NAMALWA (cell line): ENCODE measurements at regions not wholly inside any gene's neighbourhood (a gene's known extent, or its start where the extent isn't known, plus 50 kb on each side); places are given as distances from the start of the nearest gene placed in this dataset.

Experiments used
- DNase-seq: peaks from one replicate; pipeline ENCODE4 v3.0.0-alpha.2; 2015; ENCODE audit warnings: low spot score

DNA sequence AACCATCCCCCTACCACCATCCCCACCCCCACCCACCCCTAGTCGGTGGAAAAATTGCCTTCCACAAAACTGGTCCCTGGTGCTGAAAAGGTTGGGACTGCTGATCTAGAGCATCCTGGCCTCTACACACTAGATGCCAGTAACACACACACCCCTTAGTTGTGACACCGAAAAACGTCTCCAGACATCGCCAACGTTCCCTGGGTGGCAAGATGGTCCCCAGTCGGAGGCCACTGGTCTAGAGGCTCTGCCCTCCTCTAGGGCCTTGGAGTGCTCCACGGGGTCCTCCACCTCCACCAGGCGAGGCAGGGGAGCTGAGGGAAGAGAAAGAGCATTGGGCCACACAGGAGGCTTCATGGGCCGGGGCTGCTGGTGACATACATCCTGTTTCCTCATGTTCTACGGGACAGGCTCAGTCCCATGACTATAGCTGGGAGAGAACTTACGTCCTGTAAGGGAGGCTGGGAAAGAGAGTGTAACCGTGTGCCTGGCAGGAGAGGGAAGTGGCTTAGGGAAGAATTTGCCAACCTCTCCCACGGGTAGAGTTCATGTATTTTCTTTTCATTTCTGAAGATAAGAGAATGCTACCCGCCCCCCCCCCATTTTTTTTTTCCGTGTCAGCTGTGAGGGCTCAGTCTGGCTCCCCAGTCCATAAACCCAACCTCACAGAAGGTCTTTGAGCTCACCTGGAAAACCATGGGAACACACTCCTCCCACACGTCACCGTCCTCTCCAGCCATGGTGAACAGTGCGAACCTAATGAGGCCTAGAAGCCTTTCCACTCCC, 132.7 kb upstream of the MYCN start:
- DNase-seq = no peak

DNA sequence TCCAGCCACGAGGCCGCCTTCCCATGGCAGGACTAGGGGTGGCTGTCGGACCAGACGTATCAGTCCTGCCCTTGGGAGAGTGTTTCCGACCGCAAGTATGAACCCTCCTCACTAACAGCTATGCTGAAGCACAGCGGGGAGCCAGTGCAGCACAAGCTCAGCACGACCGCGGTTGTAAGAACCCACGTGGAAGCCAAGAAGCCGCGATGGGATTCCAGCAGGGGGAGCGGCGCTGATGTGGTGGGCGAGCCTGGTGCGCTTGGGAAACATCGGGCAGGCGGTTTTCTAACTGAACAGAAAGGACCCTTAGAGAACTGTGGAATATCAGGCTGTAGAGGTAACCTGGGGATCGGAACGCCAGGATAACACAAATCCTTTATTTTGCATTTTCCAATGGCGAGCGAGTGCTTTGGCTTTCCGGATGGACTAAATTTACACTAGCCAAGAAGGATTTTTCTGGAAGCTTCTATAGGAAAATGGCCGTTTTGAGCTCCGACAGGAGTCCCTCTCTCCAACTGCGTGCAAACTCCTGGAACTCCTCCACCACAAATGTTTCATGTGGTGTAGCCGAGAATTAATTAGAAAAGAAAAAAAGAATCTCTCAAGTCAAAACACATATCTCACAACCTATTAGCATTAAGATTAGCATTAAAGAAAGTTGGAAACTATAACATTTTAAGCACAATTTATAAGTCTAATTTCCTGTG, 132.0 kb upstream of the MYCN start:
- no peak for DNase-seq

DNA sequence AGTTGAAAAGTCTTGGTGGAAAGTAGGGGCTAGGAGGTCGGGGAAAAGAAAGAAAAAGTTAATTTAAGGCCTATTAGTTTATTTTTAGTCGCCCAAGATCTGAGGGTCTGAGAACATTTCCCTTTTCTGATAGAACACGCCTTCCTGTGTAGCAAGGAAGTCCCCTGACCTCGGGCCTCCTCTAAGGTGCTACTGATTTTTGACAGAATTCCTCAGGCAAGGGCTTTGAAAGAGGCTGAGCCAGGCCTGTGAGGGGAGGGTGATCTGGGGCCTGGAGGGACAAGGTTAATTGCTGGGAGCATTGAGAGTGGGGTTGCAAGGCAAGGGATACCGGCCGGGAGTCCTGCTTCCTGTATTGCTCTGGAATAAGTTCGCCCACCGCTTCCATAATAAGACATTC, 131.4 kb upstream of the MYCN start:
- DNase-seq = no peak

DNA sequence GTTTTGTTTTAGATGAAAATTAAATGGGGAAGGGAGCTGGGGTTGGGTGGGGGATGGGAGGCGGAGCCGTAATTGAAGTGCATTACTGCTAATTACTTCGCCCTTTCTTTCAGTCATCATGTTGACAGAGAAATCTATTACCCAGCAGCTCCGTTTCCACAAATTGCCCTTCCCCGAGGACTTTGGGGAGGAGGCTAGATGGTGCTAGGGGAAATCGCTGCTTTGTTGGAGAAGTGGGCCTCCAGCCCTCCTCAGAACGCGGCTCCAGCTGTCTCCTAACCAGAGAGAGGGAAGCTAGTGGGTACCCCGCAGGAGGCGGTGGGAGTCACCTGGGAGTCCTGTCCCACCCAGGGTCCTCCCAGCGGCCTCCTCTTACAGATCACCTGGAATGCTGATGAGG, 130.9 kb upstream of the MYCN start:
- no peak for DNase-seq

DNA sequence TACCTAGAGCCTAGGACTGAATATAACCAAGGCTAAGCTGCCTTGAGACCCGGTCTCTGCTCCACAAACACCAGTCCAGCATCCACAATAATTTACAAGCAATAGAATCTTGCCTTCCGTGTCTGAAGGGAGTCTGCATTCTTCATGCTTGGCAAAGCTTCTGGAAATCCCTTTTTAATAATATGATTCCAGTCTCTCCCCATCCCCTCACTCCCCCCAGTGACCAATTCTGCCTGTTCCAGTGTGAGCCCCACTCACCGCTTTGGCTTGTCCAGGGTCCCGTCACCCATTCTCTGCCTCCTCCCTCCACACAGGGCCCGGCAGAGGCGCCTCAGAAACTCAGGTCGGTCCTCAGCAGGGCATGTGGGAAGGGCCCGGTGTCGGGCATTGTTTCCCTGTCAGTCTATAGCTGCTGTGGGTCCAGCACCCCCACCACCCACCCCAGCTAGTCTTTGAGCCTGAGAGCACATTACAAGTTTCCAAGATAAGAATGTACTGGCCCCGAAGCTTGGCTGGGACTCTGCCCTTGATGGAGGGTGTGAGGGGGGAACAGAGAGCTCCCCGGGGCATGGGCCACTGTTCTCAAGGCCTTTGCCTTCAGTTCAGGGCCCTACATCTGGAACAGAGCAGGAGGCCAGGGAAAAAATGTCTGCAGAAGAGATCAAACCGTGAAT, 129.7 kb upstream of the MYCN start:
- DNase-seq = no peak

DNA sequence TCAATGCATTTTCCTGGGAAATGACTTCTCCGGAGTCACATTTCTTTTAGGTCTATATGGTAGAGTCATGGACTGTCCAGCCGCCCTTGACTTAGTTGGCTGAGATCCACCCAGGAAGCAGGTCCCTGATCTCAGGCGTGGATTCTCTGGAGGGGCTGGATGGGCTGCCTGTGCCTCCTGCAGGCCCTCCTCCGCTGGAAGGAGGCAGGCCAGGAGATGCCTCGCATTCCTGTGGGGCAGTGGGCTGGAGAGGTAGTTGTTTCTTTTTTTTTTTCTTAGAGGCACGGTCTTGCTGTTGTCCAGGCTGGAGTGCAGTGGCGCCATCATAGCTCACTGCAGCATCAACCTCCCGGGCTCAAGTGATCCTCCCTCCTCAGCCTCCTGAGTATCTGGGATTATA, 129.0 kb upstream of the MYCN start:
- DNase-seq = no peak

DNA sequence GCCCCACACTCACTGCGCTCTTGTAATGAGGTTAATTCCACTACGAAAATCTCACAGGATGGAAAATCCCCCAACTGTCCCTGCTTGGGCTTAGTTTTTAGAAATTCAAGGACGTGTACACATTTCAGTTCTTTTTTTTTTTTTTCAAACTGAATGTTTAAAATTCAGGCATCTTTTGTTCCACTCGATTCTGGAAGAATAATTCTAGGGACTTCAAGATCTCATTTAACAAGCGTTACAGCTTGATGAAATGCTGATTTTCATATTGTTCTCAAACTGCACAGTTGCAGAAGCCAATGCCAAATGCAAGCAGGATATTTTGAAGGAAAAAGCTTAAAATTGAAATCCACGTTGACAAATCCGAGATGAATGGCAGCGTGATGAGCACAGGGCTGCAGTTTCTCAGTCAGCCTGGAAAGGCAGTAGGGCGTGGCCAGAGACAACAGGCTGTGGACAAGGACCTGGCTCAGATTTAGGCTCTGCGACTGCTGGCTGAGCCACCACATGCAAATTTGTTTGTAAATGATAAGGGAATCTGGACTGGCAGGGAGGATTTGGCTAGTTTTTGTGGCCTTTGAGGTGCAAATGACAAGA, 128.1 kb upstream of the MYCN start:
- no peak for DNase-seq

DNA sequence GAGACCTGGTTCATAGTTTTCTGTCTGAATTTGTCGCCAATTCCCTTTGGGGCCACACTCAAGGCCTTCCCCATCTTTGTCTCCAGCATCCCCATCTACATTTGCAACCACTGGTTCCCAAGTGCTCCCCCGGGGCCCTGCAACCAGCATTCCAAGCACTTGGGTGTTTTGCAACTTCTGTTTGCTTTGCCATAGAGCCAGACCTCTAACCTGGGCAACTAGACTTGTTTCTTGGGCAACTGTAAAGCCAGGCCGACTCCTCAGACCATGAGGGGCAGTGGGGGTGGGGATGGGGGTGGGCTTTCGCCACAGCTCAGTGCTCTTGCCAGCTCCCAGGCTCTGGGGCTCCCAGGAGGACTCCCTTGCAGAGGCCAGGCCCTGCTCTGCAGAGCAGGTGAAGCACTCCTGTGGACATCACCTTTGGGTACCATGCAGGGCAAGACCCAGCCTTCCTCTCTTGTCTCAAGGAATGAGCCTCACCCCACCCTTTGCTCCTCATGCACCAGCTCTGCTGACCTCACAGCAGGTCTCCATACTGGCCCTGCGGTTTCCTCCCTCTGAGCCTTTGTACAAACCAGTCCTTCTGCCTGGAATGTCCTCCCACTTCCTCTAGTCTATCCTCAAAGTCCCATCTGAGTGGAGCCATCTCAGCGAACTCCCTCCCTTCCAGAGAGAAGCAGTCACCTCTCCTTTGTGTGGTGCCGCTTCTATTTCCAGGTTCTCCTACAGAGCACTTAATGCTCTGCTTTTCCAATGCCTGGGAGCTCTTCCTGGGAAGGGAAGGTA, 126.7 kb upstream of the MYCN start:
- no peak for DNase-seq

DNA sequence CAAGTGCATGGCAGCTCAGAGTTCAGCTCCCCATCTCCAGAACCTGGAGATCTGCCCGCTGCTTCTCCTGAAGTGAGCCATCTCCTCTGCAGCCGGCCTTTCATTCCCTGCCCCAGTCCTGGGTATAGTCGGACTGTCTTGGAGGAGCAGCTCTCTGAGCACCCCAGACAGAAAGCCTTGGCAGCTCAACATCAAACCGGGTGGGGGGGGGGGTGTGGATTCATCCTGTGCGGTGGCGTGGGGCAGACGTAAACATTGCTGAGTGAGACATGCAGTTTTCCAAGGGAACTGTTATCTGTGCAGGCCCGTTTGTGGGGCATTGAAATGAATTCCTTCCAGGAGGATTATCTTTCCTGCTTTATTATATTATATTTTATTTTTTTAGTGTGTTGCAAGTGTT, 125.9 kb upstream of the MYCN start:
- no peak for DNase-seq

DNA sequence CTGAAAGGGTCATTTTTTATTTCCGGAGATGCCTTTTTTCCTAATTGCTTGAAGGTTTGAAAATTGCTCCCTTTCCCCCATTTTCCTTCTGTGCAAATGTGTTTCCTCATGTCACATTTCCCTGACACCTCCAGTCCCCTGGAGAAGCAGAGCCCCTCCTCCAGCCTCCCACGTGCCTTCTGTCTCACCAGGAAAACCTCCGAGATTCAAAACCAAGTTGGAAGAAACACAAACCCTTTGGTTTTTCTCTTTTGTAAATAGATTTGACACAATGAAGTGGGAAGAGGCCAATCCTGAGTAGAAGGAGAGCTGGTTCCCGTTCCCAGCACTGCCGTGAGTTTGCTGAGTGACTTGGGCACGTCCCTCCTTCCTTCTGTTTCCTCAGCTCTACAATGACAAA, 125.4 kb upstream of the MYCN start:
- no peak for DNase-seq

DNA sequence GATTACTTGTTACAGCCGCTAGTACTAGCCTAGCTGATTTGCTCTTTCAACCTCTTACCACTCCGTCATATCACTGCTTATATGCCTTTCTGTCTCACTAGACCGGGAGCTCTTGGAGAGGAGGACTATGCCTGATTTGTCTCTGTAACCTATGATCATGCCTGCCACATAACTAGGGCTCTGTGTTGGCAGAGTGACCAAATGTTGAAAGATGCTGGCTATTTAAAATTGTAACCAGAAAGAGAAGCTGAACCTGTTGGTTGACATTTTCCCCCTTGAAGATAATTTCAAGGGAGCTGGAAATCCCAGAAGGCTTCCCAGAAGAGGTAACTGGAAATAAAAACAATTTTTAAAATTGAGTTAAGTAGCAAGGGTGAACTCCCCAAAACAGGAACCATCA, 124.1 kb upstream of the MYCN start:
- no peak for DNase-seq

DNA sequence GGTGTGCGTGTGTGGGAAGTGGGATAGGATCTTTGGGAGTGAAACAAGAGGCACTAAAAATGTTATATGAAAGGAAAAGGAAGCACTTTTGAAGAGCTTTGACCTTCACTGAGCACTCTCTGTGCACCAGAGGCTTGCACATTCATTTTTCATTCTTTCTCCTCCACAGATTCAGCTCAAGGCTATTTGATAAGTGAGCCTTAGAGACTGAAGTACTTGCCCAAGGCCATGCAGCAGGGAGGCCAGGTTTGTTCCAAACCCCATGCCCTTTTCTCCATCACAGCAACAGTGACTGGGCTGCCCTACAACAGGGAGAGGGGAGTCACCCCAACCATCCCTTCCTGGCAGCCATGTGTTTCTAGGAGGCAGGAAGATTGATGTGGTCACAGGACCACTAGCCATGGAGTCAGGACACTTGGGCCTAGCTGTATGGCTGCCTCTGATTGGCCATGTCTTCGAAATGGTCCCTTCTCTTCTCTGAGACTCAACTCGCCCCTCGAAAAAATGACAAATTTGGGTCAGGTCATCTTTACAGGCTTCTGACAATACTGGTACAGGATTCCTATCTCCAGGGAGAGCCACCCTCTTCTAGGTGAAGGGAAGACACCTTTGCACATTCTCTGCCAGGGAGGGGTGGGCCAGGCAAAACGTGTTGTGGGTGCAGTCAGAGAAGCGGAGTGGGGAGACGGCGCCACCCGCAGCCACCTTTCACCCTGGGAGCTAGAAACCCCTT, 123.5 kb upstream of the MYCN start:
- no peak for DNase-seq

DNA sequence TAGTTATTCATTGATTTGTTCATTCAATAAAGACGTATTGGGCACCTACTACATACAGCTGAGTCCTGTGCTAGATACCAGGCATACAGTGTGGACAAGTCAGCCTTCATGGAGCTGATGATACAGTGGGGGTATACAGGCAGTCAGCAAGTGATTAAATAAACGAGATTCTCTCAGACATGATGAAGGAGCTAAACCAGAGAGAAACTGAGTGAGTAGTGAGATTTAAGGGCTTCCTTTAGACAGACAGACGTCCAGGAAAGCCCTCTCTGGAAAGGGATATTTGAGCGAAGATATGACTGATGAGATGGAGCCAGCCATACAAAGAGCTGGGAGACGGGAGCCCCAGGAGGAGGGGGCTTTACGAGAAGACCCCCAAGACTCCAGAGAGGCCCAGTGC, 122.6 kb upstream of the MYCN start:
- no peak for DNase-seq

DNA sequence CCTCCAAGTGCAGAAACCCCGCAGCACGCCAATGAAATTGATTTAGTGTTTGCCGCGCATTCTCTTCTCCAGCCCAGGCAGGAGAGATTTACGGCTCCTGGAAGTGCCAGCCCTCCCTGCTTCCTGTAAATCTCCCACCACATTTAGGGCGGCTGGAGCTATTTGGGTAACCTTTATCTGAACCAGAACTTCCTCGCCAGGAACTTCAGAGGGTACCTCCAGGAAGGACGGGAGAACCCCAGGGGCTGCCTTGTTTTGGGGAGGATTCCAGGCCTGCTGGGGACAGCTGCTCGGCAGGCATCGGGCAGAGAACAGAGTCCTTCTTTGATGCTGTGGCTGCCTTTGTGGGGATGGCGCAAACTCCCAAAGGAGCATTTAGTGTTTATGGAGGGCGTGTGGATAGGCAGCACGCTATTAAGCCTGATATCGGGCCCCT, 122.0 kb upstream of the MYCN start:
- no peak for DNase-seq

DNA sequence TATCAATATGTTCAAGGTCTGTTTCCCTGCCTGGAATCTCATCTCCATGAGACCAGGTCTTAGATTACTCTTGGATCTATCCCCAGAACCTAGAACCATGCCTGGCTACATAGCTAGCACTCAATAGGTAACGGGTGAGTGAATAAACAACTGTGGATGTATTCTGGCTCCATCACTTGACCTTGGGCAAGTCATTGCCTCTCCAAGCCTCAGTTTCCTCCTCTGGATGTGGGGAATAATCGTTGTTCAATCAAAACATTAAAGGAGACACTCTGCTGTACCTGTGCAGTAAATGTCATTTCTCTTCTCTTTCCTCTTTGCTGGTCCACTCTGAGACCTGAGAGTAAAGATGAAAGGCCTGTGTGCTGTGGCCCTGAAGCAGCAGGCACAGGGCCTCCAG, 121.5 kb upstream of the MYCN start:
- DNase-seq = no peak

DNA sequence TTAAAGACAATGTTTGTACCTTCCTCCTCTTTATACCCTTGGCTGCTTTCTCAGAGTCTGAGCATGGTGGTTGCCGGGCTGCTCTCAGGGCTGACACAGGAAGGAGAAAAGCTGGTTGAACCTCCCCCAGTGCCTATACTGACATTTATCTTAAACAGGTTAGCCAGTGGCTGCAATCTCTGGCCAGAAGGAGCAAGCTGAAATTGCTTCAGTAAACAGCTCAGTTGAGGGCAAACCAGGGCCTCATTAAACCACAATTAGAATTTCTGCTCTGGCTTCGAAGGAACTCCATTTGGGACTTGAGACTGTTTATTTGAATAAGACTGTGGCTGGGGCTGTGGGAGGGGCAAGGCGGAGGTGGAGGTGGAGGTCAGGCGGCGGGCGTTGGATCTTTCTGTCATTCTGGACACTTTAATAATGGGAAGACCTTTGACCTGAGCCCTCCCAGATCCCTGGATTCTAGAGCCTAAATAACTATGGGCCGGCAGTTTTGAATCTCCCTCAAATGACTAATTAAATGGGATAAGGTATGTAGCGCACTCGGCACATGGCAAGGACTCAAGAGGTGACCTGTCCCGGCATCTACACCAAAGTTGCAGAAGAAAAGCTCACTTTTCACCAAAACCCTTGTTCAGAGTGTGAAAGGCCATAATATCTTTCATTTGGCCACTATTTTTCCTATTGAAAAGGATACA, 120.6 kb upstream of the MYCN start:
- no peak for DNase-seq

DNA sequence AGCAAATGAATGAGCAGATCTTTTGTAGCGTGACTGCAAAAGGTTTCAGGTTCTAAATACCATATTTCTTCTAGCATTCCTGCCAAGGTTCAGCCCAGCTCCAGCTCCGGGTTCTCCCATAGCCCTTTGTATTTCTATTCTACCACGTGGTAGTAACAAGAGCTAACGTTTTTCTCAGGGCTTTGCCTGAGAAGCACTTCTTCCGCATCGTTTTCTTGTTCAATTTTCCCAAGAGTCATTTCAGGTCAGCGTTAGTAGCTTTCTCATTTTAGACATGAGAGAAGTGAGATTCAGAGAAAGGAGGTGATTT, 120.1 kb upstream of the MYCN start:
- DNase-seq = no peak

DNA sequence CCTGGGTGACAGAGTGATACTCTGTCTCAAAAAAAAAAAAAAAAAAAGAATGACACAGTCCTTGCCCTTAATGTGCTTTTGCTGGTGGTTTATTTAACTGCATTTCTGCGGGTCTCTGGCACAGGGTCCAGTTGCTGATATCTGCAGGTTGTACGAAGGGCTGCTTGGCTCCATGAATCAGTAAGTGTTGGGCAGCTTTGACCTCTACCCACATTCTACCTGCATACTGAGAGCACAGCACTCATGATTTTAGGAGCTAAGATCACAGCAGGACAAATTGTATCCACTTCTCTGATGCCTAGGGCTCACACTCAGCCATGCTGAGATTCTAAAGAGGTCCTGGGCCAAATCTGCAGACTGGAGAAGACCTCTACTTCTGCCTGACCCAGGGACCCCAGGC, 119.4 kb upstream of the MYCN start:
- no peak for DNase-seq

DNA sequence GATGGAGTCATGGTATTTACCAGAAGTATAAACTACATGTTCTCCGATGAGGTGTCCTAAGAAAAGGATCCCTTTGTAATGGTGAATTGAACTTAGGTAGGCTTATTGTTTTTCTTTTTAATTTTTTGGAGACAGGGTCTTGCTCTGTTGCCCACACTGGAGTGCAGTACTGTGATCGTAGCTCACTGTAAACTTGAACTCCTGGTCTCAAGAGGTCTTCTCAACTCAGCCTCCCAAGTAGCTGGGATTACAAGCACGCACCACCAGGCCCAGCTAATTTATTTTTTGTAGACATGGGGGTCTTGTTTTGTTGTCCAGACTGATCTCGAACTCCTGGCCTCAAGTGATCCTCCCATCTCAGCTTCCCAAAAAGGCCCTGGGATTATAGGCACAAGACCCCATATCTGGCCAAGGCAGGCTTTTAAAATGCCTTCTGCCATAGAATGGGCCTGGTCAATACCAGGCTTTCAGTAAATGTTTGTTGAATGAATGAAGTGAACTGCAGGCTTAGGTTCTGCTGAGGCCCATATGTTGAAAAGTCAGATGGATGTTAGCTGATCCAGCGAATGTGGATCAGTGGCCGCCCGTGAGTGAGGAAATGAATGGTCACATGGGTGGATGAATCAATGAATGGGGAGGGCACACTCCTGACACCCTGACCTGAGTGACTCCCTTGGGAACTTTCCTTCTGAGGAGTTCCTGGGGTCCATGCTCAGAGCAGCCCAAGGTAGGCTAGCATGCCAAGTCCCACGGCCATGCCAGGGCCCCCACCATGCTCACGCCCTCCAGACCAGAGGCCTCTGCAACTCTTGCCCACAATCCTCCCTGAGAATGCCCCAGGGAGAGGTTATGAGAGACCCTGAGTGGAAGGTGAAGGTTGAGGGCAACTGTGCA, 118.0 kb upstream of the MYCN start:
- no peak for DNase-seq
